CD4-positive, alpha-beta T cell (primary cell): ENCODE measurements at regions not wholly inside any gene's neighbourhood (a gene's known extent, or its start where the extent isn't known, plus 50 kb on each side); places are given as distances from the start of the nearest gene placed in this dataset.

Experiments used
- ATAC-seq: fragments of 200-7000 bp; cut with Tn5 transposase; one replicate; pipeline ENCODE4 v1.10.0; 2022; ENCODE audit warnings: mild to moderate bottlenecking; ENCODE audit not compliant: poor library complexity
- CTCF ChIA-PET: fragments of 350-600 bp; sonication (Branson Sonifier 250); formaldehyde crosslinking; loops from one replicate; lab custom pipeline; 2021; ENCODE audit warnings: antibody characterized with exemption, inconsistent platforms; lab: Charles Lee
- POLR2A ChIA-PET: fragments of 350-600 bp; sonication (Branson Sonifier 250); formaldehyde crosslinking; loops from one replicate; lab custom pipeline; 2021; ENCODE audit warnings: antibody characterized with exemption, inconsistent platforms; lab: Charles Lee
- DNase-seq, 14 experiments: peaks; one replicate each; pipeline ENCODE4 v3.0.0-alpha.2; 2013 to 2020; ENCODE audit warnings: mixed read lengths in 2 of 14
- H3K27ac ChIP-seq, 2 donors: one replicate each; pipeline versions ENCODE4 v1.5.1 to v1.7.0; 2013; ENCODE audit warnings: low read length in 2 of 2, low read depth in 1 of 2, mild to moderate bottlenecking in 1 of 2
- H3K27me3 ChIP-seq, 2 experiments: 1 replicate in 1 of 2; 2 replicates in 1 of 2; pipeline versions ENCODE4 v1.6.1 to v1.7.0; 2013; ENCODE audit warnings: low read length in 2 of 2, control low read depth in 1 of 2, mild to moderate bottlenecking in 1 of 2, moderate library complexity in 1 of 2; ENCODE audit not compliant: insufficient read depth in 2 of 2, control insufficient read depth in 1 of 2
- H3K36me3 ChIP-seq: one replicate; pipeline ENCODE4 v1.6.1; 2013; ENCODE audit warnings: low read length, control low read depth; ENCODE audit not compliant: insufficient read depth
- H3K4me1 ChIP-seq: one replicate; pipeline ENCODE4 v1.6.1; 2013; ENCODE audit warnings: low read length, control low read depth; ENCODE audit not compliant: insufficient read depth
- H3K4me3 ChIP-seq: one replicate; pipeline ENCODE4 v1.5.1; 2013; ENCODE audit warnings: mild to moderate bottlenecking, low read length, moderate library complexity
- H3K9me3 ChIP-seq, 2 experiments: 1 replicate in 1 of 2; 2 replicates in 1 of 2; pipeline versions ENCODE4 v1.6.1 to v1.7.0; 2013; ENCODE audit warnings: low read length in 2 of 2, mild to moderate bottlenecking in 2 of 2, control low read depth in 1 of 2, moderate library complexity in 1 of 2; ENCODE audit not compliant: control insufficient read depth in 1 of 2, insufficient read depth in 1 of 2
- H3K27ac Mint-ChIP-seq: one replicate; pipeline ENCODE4 v1.8.0; 2020; ENCODE audit warnings: mixed read lengths
- H3K27me3 Mint-ChIP-seq: one replicate; pipeline ENCODE4 v1.8.0; 2021; ENCODE audit warnings: mixed read lengths
- H3K36me3 Mint-ChIP-seq: one replicate; pipeline ENCODE4 v1.8.0; 2021; ENCODE audit warnings: low read depth, mixed read lengths
- H3K4me1 Mint-ChIP-seq: one replicate; pipeline ENCODE4 v1.8.0; 2021; ENCODE audit warnings: low read depth, mixed read lengths
- H3K4me3 Mint-ChIP-seq: one replicate; pipeline ENCODE4 v1.8.0; 2020; ENCODE audit warnings: mild to moderate bottlenecking, mixed read lengths
- H3K9me3 Mint-ChIP-seq: one replicate; pipeline ENCODE4 v1.8.0; 2020; ENCODE audit warnings: mixed read lengths
- CTCF ChIP-seq: fragments of 200-600 bp; IDR thresholded peaks from one replicate; pipeline ENCODE4 v1.8.0; 2022; ENCODE audit warnings: antibody characterized with exemption, mild to moderate bottlenecking
- intact Hi-C, 2 experiments: fragments of 100-400 bp; cut with DNase I in 1 of 2; cut with micrococcal nuclease in 1 of 2; formaldehyde crosslinking; loops; one replicate each; pipeline versions ENCODE4 v1.15.1 to v1.9.0; 2023 to 2025; cut with DNase I, micrococcal nuclease

GRCh38 chr10:130729876-130730275, 581.6 kb downstream of the TCERG1L start:
- H3K4me1 Mint-ChIP-seq: no peaks in the 10 kb centered on the region
- DNase-seq: no peak
- Histone ChIP-seq H3K27me3 (no peaks in the 10 kb centered on the region), H3K9me3 (peaks cover 0 to 22% of the 10 kb centered on the region in 2 experiments), H3K4me3 (no peak overlapping the region), H3K27ac (no peak overlapping the region), H3K4me1 (no peaks in the 10 kb centered on the region), H3K36me3 (no peaks in the 10 kb centered on the region)
- ATAC-seq: no peak
- H3K36me3 Mint-ChIP-seq: no peaks in the 10 kb centered on the region
- H3K27me3 Mint-ChIP-seq: peaks cover 5% of the 10 kb centered on the region
- H3K27ac Mint-ChIP-seq: no peak overlapping the region
- POLR2A ChIA-PET: no interaction called here
- H3K4me3 Mint-ChIP-seq: no peak overlapping the region
- CTCF ChIA-PET: no interaction called here
- TF ChIP-seq CTCF: no peak
- intact Hi-C loops: no loop called here
- H3K9me3 Mint-ChIP-seq: no peaks in the 10 kb centered on the region

- H3K27me3 ChIP-seq: no peaks in the 10 kb centered on the region
Measured at GRCh38 chr10:130737186-130737585, 574.3 kb downstream of the TCERG1L start.

GRCh38 chr10:130737621-130738020, 573.9 kb downstream of the TCERG1L start:
- intact Hi-C loops: no loop called here
- Mint-ChIP-seq H3K36me3 (no peaks in the 10 kb centered on the region), H3K27ac (no peak overlapping the region), H3K4me1 (no peaks in the 10 kb centered on the region), H3K4me3 (no peak overlapping the region), H3K9me3 (no peaks in the 10 kb centered on the region), H3K27me3 (no peaks in the 10 kb centered on the region)
- Histone ChIP-seq H3K27ac (no peak overlapping the region), H3K27me3 (no peaks in the 10 kb centered on the region), H3K4me3 (no peak overlapping the region), H3K9me3 (peaks cover 0 to 24% of the 10 kb centered on the region in 2 experiments), H3K36me3 (no peaks in the 10 kb centered on the region), H3K4me1 (no peaks in the 10 kb centered on the region)
- no peak for TF ChIP-seq CTCF
- no peak for DNase-seq
- ChIA-PET POLR2A (no interaction called here), CTCF (no interaction called here)
- no peak for ATAC-seq

More at GRCh38 chr10:130737186-130737585, 574.3 kb downstream of the TCERG1L start:
- peaks cover 0 to 20% of the 10 kb centered on the region in 2 experiments for H3K9me3 ChIP-seq
- Mint-ChIP-seq H3K4me3 (no peak overlapping the region), H3K9me3 (no peaks in the 10 kb centered on the region), H3K27ac (no peak overlapping the region), H3K36me3 (no peaks in the 10 kb centered on the region), H3K4me1 (no peaks in the 10 kb centered on the region), H3K27me3 (no peaks in the 10 kb centered on the region)
- POLR2A ChIA-PET: no interaction called here
- CTCF ChIA-PET: no interaction called here
- ATAC-seq (no peak), DNase-seq (peak in 1 of 14 experiments; percentile 11)
- TF ChIP-seq CTCF: no peak
- H3K27ac ChIP-seq: no peak overlapping the region
- H3K4me1 ChIP-seq: no peaks in the 10 kb centered on the region
- no peaks in the 10 kb centered on the region for H3K36me3 ChIP-seq
- intact Hi-C loops: no loop called here
- no peak overlapping the region for H3K4me3 ChIP-seq
